Endothelial cell of umbilical vein (primary cell): ENCODE measurements at regions not wholly inside any gene's neighbourhood (a gene's known extent, or its start where the extent isn't known, plus 50 kb on each side); places are given as distances from the start of the nearest gene placed in this dataset.

Experiments
- BruUV-seq: library from RNA; stranded (reverse); fragments of 400-500 nt; replicated peaks from 2 replicates; lab custom pipeline; 2021; lab: Mats Ljungman, UMichigan
- CTCF ChIA-PET: fragments of 300-600, 350-600 bp; sonication (Branson Sonifier 250); formaldehyde crosslinking; loops from one replicate; lab custom pipeline; 2021; ENCODE audit warnings: antibody characterized with exemption, inconsistent platforms; lab: Charles Lee
- POLR2A ChIA-PET: fragments of 300-600, 350-600 bp; sonication (Branson Sonifier 250); formaldehyde crosslinking; loops from one replicate; lab custom pipeline; 2021; ENCODE audit warnings: antibody characterized with exemption, inconsistent platforms; lab: Charles Lee
- DNase-seq: peaks from one replicate; pipeline ENCODE4 v3.0.0-alpha.2; 2011; ENCODE audit warnings: low read depth, low spot score
- FAIRE-seq: peaks from 2 replicates; lab custom pipeline; 2011; peaks lifted over from hg19 to GRCh38; lab: Jason Lieb, UNC
- H2AFZ ChIP-seq: 2 replicates; pipeline ENCODE4 v1.6.0; 2012; ENCODE audit warnings: low read depth, low read length, control low read depth, inconsistent platforms
- H3K27ac ChIP-seq: 2 replicates; pipeline ENCODE4 v1.5.1; 2011; ENCODE audit warnings: low read depth, mild to moderate bottlenecking, control low read depth, low read length, moderate library complexity; ENCODE audit not compliant: insufficient read depth
- H3K27me3 ChIP-seq, 2 experiments: 2 replicates each; pipeline versions ENCODE4 v1.6.0 to v1.6.1; 2011; ENCODE audit warnings: low read length in 2 of 2, mixed read lengths in 1 of 2; ENCODE audit not compliant: control insufficient read depth in 2 of 2, insufficient read depth in 2 of 2
- H3K36me3 ChIP-seq, 2 experiments: 2 replicates in 1 of 2; 3 replicates in 1 of 2; pipeline ENCODE4 v1.5.1; 2011; ENCODE audit warnings: low read length in 2 of 2, mild to moderate bottlenecking in 1 of 2, moderate library complexity in 1 of 2; ENCODE audit not compliant: control insufficient read depth in 2 of 2, insufficient read depth in 2 of 2; ENCODE audit errors: extremely low read depth in 1 of 2
- H3K4me1 ChIP-seq: 3 replicates; pipeline ENCODE4 v1.5.1; 2011; ENCODE audit warnings: mild to moderate bottlenecking, low read length; ENCODE audit not compliant: control insufficient read depth, insufficient read depth; ENCODE audit errors: extremely low read depth
- H3K4me2 ChIP-seq: 2 replicates; pipeline ENCODE4 v1.6.1; 2011; ENCODE audit warnings: low read length, control low read depth, mixed read lengths; ENCODE audit not compliant: insufficient read depth
- H3K4me3 ChIP-seq, 3 experiments: fragments of 200-600 bp in 1 of 3; sonication (generic), shearing (Covaris generic) in 1 of 3; replicated peaks in 1 of 3; 2 replicates each; pipeline ENCODE4 v1.5.1; 2011 to 2016; ENCODE audit warnings: control low read depth in 3 of 3, low read length in 3 of 3, mild to moderate bottlenecking in 2 of 3, inconsistent platforms in 1 of 3, low read depth in 1 of 3, moderate library complexity in 1 of 3; ENCODE audit not compliant: insufficient read depth in 1 of 3
- H3K79me2 ChIP-seq: 2 replicates; pipeline ENCODE4 v1.6.0; 2012; ENCODE audit warnings: low read length, inconsistent platforms; ENCODE audit not compliant: control insufficient read depth, insufficient read depth
- H3K9ac ChIP-seq: replicated peaks from 2 replicates; pipeline ENCODE3; 2011; ENCODE audit warnings: low read length, control low read depth; ENCODE audit not compliant: insufficient read depth; ENCODE audit errors: extremely low read depth
- H3K9me1 ChIP-seq: replicated peaks from 3 replicates; pipeline ENCODE4 v1.6.0; 2011; ENCODE audit warnings: mild to moderate bottlenecking, low read length; ENCODE audit not compliant: control insufficient read depth, insufficient read depth; ENCODE audit errors: extremely low read depth
- H3K9me3 ChIP-seq: replicated peaks from 2 replicates; pipeline ENCODE4 v1.5.1; 2012; ENCODE audit warnings: low read length, inconsistent platforms; ENCODE audit not compliant: control insufficient read depth, insufficient read depth
- H4K20me1 ChIP-seq: replicated peaks from 2 replicates; pipeline ENCODE3; 2011; ENCODE audit warnings: mild to moderate bottlenecking, low read length; ENCODE audit not compliant: control insufficient read depth, insufficient read depth; ENCODE audit errors: extremely low read depth
- EZH2 ChIP-seq: IDR thresholded peaks from 2 replicates; pipeline ENCODE4 v1.6.1; 2012; ENCODE audit warnings: borderline replicate concordance, low read depth, mild to moderate bottlenecking, moderate library complexity, low read length, inconsistent platforms; ENCODE audit not compliant: severe bottlenecking
- FOS ChIP-seq: IDR thresholded peaks from 2 replicates; pipeline ENCODE4 v1.6.1; 2011; ENCODE audit warnings: mild to moderate bottlenecking, low read length, moderate library complexity, borderline replicate concordance; ENCODE audit not compliant: insufficient read depth
- GATA2 ChIP-seq: IDR thresholded peaks from 2 replicates; pipeline ENCODE4 v1.7.0; 2011; ENCODE audit warnings: low read depth, mild to moderate bottlenecking, moderate library complexity, mixed read lengths, low read length; ENCODE audit not compliant: insufficient read length, insufficient read depth
- JUN ChIP-seq: IDR thresholded peaks from 2 replicates; pipeline ENCODE4 v1.6.1; 2011; ENCODE audit warnings: borderline replicate concordance, low read depth; ENCODE audit not compliant: insufficient read length, insufficient read depth
- MYC ChIP-seq: IDR thresholded peaks from one replicate; pipeline ENCODE4 v1.6.1; 2011; ENCODE audit warnings: mild to moderate bottlenecking, low read depth, low read length
- POLR2A ChIP-seq: IDR thresholded peaks from 2 replicates; pipeline ENCODE4 v1.6.1; 2012; ENCODE audit warnings: low read depth, mild to moderate bottlenecking, control low read depth, low read length
- POLR2AphosphoS5 ChIP-seq: IDR thresholded peaks from 2 replicates; pipeline ENCODE4 v1.6.1; 2012; ENCODE audit warnings: low read depth, mild to moderate bottlenecking, control low read depth, low read length, moderate library complexity; ENCODE audit not compliant: insufficient read depth
- dilution Hi-C: fragments of 300-500 bp; cut with MboI; formaldehyde crosslinking; loops from one replicate; pipeline ENCODE4 v1.15.0; 2019; ENCODE audit warnings: low sequenced_read_pairs; ENCODE audit not compliant: extremely low pct_ligation_motif_present
- intact Hi-C: fragments of 100-400 bp; cut with micrococcal nuclease; formaldehyde crosslinking; loops from one replicate; pipeline ENCODE4 v1.10.0; 2022
- TF ChIP-seq, protein P1 (sequence below), 2 donors: IDR thresholded peaks; 1 replicate in 1 of 2; 2 replicates in 1 of 2; pipeline ENCODE4 v1.5.1; 2011; ENCODE audit warnings: low read length in 2 of 2, mild to moderate bottlenecking in 2 of 2, moderate library complexity in 2 of 2, control low read depth in 1 of 2, inconsistent platforms in 1 of 2, low read depth in 1 of 2; ENCODE audit not compliant: insufficient read depth in 1 of 2; ENCODE audit errors: extremely low read depth in 1 of 2
- TF ChIP-seq, protein P2 (sequence below): IDR thresholded peaks from 2 replicates; pipeline ENCODE4 v1.6.1; 2011; ENCODE audit not compliant: insufficient read depth, insufficient read length

DNA sequence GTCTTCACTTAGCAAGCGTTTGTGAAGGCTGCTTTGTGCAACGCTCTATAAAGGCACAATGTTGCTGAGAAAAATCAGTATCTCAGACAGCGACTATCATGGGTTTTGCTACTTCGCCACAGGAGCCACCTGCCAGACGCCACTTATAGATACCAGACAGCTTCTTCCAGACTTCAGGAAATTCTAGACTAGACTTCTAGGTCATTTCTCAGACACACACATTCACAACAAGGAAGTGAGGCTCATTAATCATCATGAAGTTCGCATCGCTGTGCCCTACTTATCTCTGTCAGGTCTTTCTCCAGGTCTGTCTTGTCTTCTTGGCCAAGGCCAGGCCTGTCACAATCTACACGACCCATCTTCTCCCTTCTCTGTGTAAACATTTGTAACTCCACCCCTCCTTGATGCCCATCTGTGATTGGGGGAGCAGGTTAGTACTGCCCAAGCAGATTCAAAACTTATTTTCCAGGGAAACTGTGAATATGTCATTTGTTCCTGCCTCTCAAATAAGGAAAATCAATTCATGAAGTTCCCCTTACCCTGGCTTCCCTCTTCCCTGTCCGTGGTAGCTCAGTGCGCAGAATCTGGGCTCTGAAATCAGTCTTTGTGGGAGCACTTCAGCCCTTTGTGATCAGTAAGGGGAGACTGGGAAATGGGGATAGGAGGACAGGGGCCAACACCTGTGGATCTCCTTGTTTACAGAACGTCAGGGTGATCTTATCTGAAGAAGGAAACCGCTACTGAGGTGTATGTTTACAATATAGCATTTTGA lies 115.5 kb downstream of the TNFAIP3 start:
- BruUV-seq: no TSS peak
- dilution Hi-C loops: no loop called here
- Histone ChIP-seq H3K27ac (no peak overlapping the region), H3K9ac (no peak overlapping the region), H3K9me1 (no peaks in the 10 kb centered on the region), H3K4me2 (no peak overlapping the region), H2AFZ (no peak overlapping the region), H3K4me3 (no peak overlapping the region), H3K9me3 (no peaks in the 10 kb centered on the region), H3K79me2 (no peaks in the 10 kb centered on the region), H4K20me1 (no peaks in the 10 kb centered on the region), H3K27me3 (peaks cover 1 to 2% of the 10 kb centered on the region in 2 experiments), H3K36me3 (no peaks in the 10 kb centered on the region), H3K4me1 (no peaks in the 10 kb centered on the region)
- ChIA-PET POLR2A (no interaction called here), CTCF (no interaction called here)
- no peak for DNase-seq
- TF ChIP-seq POLR2A: no peak
- no peak for TF ChIP-seq JUN
- TF ChIP-seq GATA2: no peak
- TF ChIP-seq, protein P1, sequence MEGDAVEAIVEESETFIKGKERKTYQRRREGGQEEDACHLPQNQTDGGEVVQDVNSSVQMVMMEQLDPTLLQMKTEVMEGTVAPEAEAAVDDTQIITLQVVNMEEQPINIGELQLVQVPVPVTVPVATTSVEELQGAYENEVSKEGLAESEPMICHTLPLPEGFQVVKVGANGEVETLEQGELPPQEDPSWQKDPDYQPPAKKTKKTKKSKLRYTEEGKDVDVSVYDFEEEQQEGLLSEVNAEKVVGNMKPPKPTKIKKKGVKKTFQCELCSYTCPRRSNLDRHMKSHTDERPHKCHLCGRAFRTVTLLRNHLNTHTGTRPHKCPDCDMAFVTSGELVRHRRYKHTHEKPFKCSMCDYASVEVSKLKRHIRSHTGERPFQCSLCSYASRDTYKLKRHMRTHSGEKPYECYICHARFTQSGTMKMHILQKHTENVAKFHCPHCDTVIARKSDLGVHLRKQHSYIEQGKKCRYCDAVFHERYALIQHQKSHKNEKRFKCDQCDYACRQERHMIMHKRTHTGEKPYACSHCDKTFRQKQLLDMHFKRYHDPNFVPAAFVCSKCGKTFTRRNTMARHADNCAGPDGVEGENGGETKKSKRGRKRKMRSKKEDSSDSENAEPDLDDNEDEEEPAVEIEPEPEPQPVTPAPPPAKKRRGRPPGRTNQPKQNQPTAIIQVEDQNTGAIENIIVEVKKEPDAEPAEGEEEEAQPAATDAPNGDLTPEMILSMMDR (IDR thresholded peaks at IDR 0.05; ENCODE audit: extremely low read depth in 1 of 2, insufficient read depth in 1 of 2, low read depth in 1 of 2, low read length in 2 of 2): no peak
- no peak for TF ChIP-seq MYC
- TF ChIP-seq, protein P2, sequence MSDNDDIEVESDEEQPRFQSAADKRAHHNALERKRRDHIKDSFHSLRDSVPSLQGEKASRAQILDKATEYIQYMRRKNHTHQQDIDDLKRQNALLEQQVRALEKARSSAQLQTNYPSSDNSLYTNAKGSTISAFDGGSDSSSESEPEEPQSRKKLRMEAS: no peak
- no peak for TF ChIP-seq FOS
- TF ChIP-seq POLR2AphosphoS5: no peak
- no peak for TF ChIP-seq EZH2
- intact Hi-C loops: no loop called here
- FAIRE-seq: no peak
